Panc1 (cell line): ENCODE measurements at regions not wholly inside any gene's neighbourhood (a gene's known extent, or its start where the extent isn't known, plus 50 kb on each side); places are given as distances from the start of the nearest gene placed in this dataset.

ENCODE experiments used
- ATAC-seq: fragments of 200-7000 bp; cut with Tn5 transposase; 2 replicates; pipeline ENCODE4 v1.9.1; 2020; ENCODE audit warnings: mild to moderate bottlenecking, moderate library complexity
- BruUV-seq: library from RNA; stranded (reverse); fragments of 400-500 nt; replicated peaks from 2 replicates; lab custom pipeline; 2021; lab: Mats Ljungman, UMichigan
- CTCF ChIA-PET: fragments of 300-600 bp; sonication (Branson Sonifier 250); formaldehyde crosslinking; loops from one replicate; lab custom pipeline; 2022; ENCODE audit warnings: antibody characterized with exemption; lab: Charles Lee
- POLR2A ChIA-PET: fragments of 300-600 bp; sonication (Branson Sonifier 250); formaldehyde crosslinking; loops from one replicate; lab custom pipeline; 2022; ENCODE audit warnings: antibody characterized with exemption; lab: Charles Lee
- DNase-seq: peaks from one replicate; pipeline ENCODE4 v3.0.0-alpha.2; 2010; ENCODE audit warnings: low read depth, low spot score
- H3K27ac ChIP-seq: 2 replicates; pipeline ENCODE4 v1.5.1; 2011; ENCODE audit warnings: mild to moderate bottlenecking, low read length, inconsistent platforms
- H3K27me3 ChIP-seq: fragments of 200-500 bp; sonication (Bioruptor generic); 2 replicates; pipeline ENCODE4 v1.6.0; 2014; ENCODE audit warnings: low read length, inconsistent platforms; ENCODE audit not compliant: control insufficient read depth, insufficient read depth
- H3K36me3 ChIP-seq: fragments of 200-500 bp; sonication (Bioruptor generic); 2 replicates; pipeline ENCODE4 v1.5.1; 2014; ENCODE audit warnings: inconsistent platforms, mild to moderate bottlenecking, low read length, moderate library complexity; ENCODE audit not compliant: control insufficient read depth, insufficient read depth
- H3K4me1 ChIP-seq: 2 replicates; pipeline ENCODE4 v1.5.1; 2011; ENCODE audit warnings: inconsistent platforms, mild to moderate bottlenecking, low read length, moderate library complexity; ENCODE audit not compliant: control insufficient read depth, insufficient read depth
- H3K4me3 ChIP-seq, 2 experiments: 2 replicates each; pipeline ENCODE4 v1.5.1; 2011 to 2012; ENCODE audit warnings: low read depth in 2 of 2, low read length in 2 of 2, mild to moderate bottlenecking in 2 of 2, inconsistent platforms in 1 of 2, moderate library complexity in 1 of 2
- H3K9me3 ChIP-seq: fragments of 200-500 bp; sonication (Bioruptor generic); 2 replicates; pipeline ENCODE4 v1.5.1; 2014; ENCODE audit warnings: low read depth, mild to moderate bottlenecking, inconsistent platforms, low read length, moderate library complexity; ENCODE audit not compliant: control insufficient read depth, insufficient read depth
- CTCF ChIP-seq: fragments of 450-650 bp; IDR thresholded peaks from 2 replicates; pipeline ENCODE4 v1.5.1; 2017; ENCODE audit warnings: mild to moderate bottlenecking
- POLR2AphosphoS5 ChIP-seq: IDR thresholded peaks from 2 replicates; pipeline ENCODE4 v1.6.1; 2012; ENCODE audit warnings: mild to moderate bottlenecking, low read depth, low read length, moderate library complexity
- REST ChIP-seq, 2 experiments: IDR thresholded peaks; 2 replicates each; pipeline ENCODE4 v1.6.1; 2011 to 2012; ENCODE audit warnings: low read depth in 2 of 2, control low read depth in 1 of 2, low read length in 1 of 2, mild to moderate bottlenecking in 1 of 2, moderate library complexity in 1 of 2; ENCODE audit not compliant: insufficient read depth in 1 of 2
- SIN3A ChIP-seq: IDR thresholded peaks from 2 replicates; pipeline ENCODE4 v1.6.1; 2012; ENCODE audit warnings: low read depth, mild to moderate bottlenecking, low read length, moderate library complexity, borderline replicate concordance; ENCODE audit not compliant: insufficient read depth
- TCF7L2 ChIP-seq: IDR thresholded peaks from 2 replicates; pipeline ENCODE4 v1.6.1; 2011; ENCODE audit warnings: mild to moderate bottlenecking, low read depth, low read length, inconsistent platforms
- in situ Hi-C: cut with HindIII; loops from 2 replicates; pipeline ENCODE4 v1.10.0; 2016; ENCODE audit warnings: low sequenced_read_pairs, low pct_unique_long_range_greater_than_20kb
- intact Hi-C: fragments of 100-400 bp; cut with micrococcal nuclease; formaldehyde crosslinking; loops from one replicate; pipeline ENCODE4 v1.10.0; 2022; ENCODE audit not compliant: unreplicated experiment

GRCh38 chr7:94323844-94324243 lies 70.9 kb upstream of the COL1A2 start:
- ATAC-seq (no peak), DNase-seq (no peak)
- in situ Hi-C loops (no loop called here), intact Hi-C loops (no loop called here)
- ChIA-PET CTCF (no interaction called here), POLR2A (no interaction called here)
- H3K27me3 ChIP-seq = no peaks in the 10 kb centered on the region
- no peaks in the 10 kb centered on the region for H3K9me3 ChIP-seq
- no peaks in the 10 kb centered on the region for H3K36me3 ChIP-seq
- TF ChIP-seq TCF7L2 (no peak), POLR2AphosphoS5 (no peak), SIN3A (no peak), REST (IDR thresholded peaks at IDR 0.05; ENCODE audit: insufficient read depth in 1 of 2, low read depth in 2 of 2, low read length in 1 of 2) (no peak), CTCF (no peak)
- no peaks in the 10 kb centered on the region for H3K4me1 ChIP-seq
- H3K4me3 ChIP-seq = no peak overlapping the region
- BruUV-seq = no TSS peak
- no peak overlapping the region for H3K27ac ChIP-seq

GRCh38 chr7:94324380-94325121 lies 70.1 kb upstream of the COL1A2 start:
- in situ Hi-C loops = no loop called here
- DNase-seq (no peak), ATAC-seq (no peak)
- Histone ChIP-seq H3K27me3 (no peaks in the 10 kb centered on the region), H3K9me3 (no peaks in the 10 kb centered on the region), H3K4me1 (no peaks in the 10 kb centered on the region), H3K4me3 (no peak overlapping the region), H3K27ac (no peak overlapping the region), H3K36me3 (no peaks in the 10 kb centered on the region)
- intact Hi-C loops = no loop called here
- TF ChIP-seq POLR2AphosphoS5 (no peak), REST (IDR thresholded peaks at IDR 0.05; ENCODE audit: insufficient read depth in 1 of 2, low read depth in 2 of 2, low read length in 1 of 2) (no peak), SIN3A (no peak), CTCF (no peak)
- ChIA-PET CTCF (no interaction called here), POLR2A (no interaction called here)
- BruUV-seq = no TSS peak
